ENCODE measurements at regions not wholly inside any gene's neighbourhood (a gene's known extent, or its start where the extent isn't known, plus 50 kb on each side); places are given as distances from the start of the nearest gene placed in this dataset.

DNA sequence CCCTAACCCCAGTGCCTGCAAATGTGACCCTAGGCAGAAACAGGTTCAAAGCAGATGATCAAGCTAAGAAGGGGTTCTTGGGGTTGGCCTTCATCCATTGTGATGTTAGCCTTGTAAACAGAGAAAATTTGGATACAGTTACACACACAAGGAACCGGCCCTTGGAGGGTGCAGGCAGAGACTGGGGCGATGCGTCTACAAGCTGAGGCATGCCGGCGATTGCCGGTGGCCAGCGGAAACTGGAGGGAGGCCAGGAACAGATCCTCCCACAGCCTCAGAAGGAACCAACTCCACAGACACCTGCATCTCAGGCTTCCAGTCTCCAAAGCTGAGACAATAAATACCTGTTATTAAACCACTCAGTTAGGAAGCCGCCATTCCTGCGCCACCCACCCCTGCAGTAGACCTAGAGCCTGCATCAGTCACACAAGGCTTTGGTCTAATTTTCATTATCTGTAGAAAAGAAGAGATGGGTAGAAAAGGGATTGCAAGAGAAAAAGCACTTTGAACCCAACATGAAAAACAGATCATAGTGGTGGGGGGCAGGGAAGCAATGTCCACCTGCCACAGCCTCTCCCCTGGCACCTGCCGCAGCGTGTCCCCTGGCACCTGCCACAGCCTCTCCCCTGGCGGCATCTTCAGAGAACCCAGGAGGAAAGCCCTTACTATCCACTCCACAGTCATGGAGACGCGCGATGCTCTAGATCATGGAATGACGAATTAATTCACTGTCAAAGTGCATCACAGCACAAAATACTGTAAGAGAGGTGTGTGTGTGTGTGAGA, 119.7 kb upstream of the SOX1 start:
- Histone ChIP-seq H3K27ac (no peak overlapping the region), H3K9me3 (peaks cover 0 to 8% (median 0%) of the 10 kb centered on the region in 3 donors), H3K36me3 (replicated peaks in 1 of 2; ENCODE audit: insufficient read depth in 1 of 2, low read depth in 2 of 2) (no peaks in the 10 kb centered on the region), H3K4me3 (no peak overlapping the region), H3K27me3 (no peaks in the 10 kb centered on the region), H3K4me1 (no peaks in the 10 kb centered on the region)
- 79 to 81% methylated on average over 16 of the region's 16 CpGs for WGBS, 2 donors
- intact Hi-C loops (cut with DNase I), result no loop called here
- TF ChIP-seq CTCF (IDR thresholded peaks at IDR 0.05) (no peak), POLR2A (IDR thresholded peaks at IDR 0.05) (no peak)
- DNase-seq (no peak), ATAC-seq (no peak)

DNA sequence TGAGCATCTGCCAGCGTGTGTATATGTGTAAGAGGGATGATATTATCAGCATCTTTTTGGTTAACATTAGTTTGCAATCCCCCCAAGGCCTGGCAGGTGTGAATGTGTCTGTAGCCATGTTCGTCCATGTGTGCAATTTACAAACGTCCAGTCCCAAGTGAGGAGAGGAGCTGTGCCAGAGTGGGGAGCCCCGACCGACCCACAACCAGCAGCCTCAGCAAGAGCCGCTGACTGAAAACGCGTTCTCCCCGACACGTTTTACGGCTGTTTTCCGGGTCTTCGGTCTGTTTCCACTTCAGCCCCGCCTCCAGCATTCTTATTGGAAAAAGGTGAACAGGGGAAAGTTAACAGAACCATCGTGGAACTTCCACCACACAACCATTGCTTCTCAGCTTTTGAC, 119.1 kb upstream of the SOX1 start:
- peaks cover 0 to 8% (median 0%) of the 10 kb centered on the region in 3 donors for H3K9me3 ChIP-seq
- intact Hi-C loops (cut with DNase I), result no loop called here
- DNase-seq (no peak), ATAC-seq (no peak)
- H3K36me3 ChIP-seq (replicated peaks in 1 of 2; ENCODE audit: insufficient read depth in 1 of 2, low read depth in 2 of 2), result no peaks in the 10 kb centered on the region
- no peaks in the 10 kb centered on the region for H3K27me3 ChIP-seq
- no peak overlapping the region for H3K4me3 ChIP-seq
- no peaks in the 10 kb centered on the region for H3K4me1 ChIP-seq
- TF ChIP-seq CTCF (IDR thresholded peaks at IDR 0.05) (no peak), POLR2A (IDR thresholded peaks at IDR 0.05) (no peak)
- WGBS, 2 donors, result 57 to 58% methylated on average over 15 of the region's 15 CpGs
- H3K27ac ChIP-seq, result no peak overlapping the region

DNA sequence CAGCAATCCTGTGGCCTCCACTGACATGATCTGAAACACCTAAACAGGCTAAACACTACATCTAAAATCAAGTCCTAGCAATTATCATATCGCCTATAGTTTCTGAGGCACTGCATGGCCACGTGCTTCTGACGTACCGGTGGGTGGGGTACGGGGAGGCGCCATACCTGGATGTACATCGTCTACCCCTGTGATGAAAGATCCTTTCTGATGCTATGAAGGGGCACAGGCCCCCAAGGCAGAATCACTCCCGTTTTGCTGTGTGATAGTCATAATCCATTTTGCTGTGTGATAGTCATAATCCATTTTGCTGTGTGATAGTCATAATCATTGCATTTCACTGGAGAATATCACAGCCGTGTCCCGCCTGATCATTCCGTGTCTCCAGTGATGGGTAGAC, 118.7 kb upstream of the SOX1 start:
- Histone ChIP-seq H3K9me3 (peaks cover 0 to 8% (median 0%) of the 10 kb centered on the region in 3 donors), H3K27me3 (no peaks in the 10 kb centered on the region), H3K4me1 (no peaks in the 10 kb centered on the region), H3K4me3 (no peak overlapping the region), H3K27ac (no peak overlapping the region), H3K36me3 (replicated peaks in 1 of 2; ENCODE audit: insufficient read depth in 1 of 2, low read depth in 2 of 2) (no peaks in the 10 kb centered on the region)
- 68 to 89% methylated on average over 11 of the region's 11 CpGs for WGBS, 2 donors
- intact Hi-C loops (cut with DNase I), result no loop called here
- no peak for ATAC-seq
- TF ChIP-seq POLR2A (IDR thresholded peaks at IDR 0.05) (no peak), CTCF (IDR thresholded peaks at IDR 0.05) (no peak)
- no peak for DNase-seq

DNA sequence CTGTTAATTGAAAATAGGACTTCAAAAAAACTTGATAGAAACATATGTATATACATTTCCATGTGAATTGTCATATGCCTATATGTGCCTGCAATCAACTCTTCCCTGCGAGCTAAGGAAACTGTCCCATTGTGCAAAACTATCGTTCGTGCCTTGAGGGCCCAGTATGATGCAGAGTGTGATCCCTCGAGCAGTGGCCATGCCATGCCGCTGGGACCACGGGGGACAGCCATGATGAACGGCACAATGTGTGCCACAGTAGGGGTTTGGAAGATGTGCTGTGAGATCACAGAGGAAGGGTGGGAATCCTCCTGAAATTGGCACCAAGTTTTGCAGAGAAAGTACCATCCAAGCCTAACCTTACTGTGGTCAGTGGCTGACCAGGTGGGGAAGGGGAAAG, 118.1 kb upstream of the SOX1 start:
- TF ChIP-seq CTCF (IDR thresholded peaks at IDR 0.05) (no peak), POLR2A (IDR thresholded peaks at IDR 0.05) (no peak)
- no peak overlapping the region for H3K4me3 ChIP-seq
- ATAC-seq (no peak), DNase-seq (no peak)
- H3K27me3 ChIP-seq, result no peaks in the 10 kb centered on the region
- H3K27ac ChIP-seq, result no peak overlapping the region
- H3K36me3 ChIP-seq (replicated peaks in 1 of 2; ENCODE audit: insufficient read depth in 1 of 2, low read depth in 2 of 2), result no peaks in the 10 kb centered on the region
- H3K4me1 ChIP-seq, result no peaks in the 10 kb centered on the region
- H3K9me3 ChIP-seq, result peaks cover 0 to 8% (median 0%) of the 10 kb centered on the region in 3 donors
- intact Hi-C loops (cut with DNase I), result no loop called here
- WGBS, 2 donors, result 72 to 84% methylated on average over 7 of the region's 7 CpGs

GRCh38 chr13:111949311-111949710, 117.6 kb upstream of the SOX1 start:
- no peak for TF ChIP-seq POLR2A (IDR thresholded peaks at IDR 0.05)
- TF ChIP-seq CTCF (IDR thresholded peaks at IDR 0.05), result no peak
- no peak for DNase-seq

More at GRCh38 chr13:111949311-111949710, 117.6 kb upstream of the SOX1 start:
- Histone ChIP-seq H3K9me3 (peaks cover 0 to 8% (median 0%) of the 10 kb centered on the region in 3 donors), H3K27me3 (no peaks in the 10 kb centered on the region), H3K4me3 (no peak overlapping the region), H3K4me1 (no peaks in the 10 kb centered on the region), H3K27ac (no peak overlapping the region), H3K36me3 (replicated peaks in 1 of 2; ENCODE audit: insufficient read depth in 1 of 2, low read depth in 2 of 2) (no peaks in the 10 kb centered on the region)
- ATAC-seq, result no peak
- intact Hi-C loops (cut with DNase I), result no loop called here
- 61 to 69% methylated on average over 4 to 5 of the region's 5 CpGs for WGBS, 2 donors

All from body of pancreas (tissue), 4 donors.